NCI-H510A (cell line): ENCODE measurements at regions not wholly inside any gene's neighbourhood (a gene's known extent, or its start where the extent isn't known, plus 50 kb on each side); places are given as distances from the start of the nearest gene placed in this dataset.
"Not testable (repeated sequence)": the region's sequence is repeated elsewhere in the genome, so short reads cannot be mapped to it uniquely, and the experiment has no call there.

Experiments
- DNase-seq: peaks from one replicate; lab custom pipeline; 2025; lab: John Stamatoyannopoulos, UW

- DNase-seq = peak; percentile 86
Observed at GRCh38 chr12:116361414-116362223, 84.1 kb upstream of the MED13L start.

- DNase-seq = no peak
Observed at GRCh38 chr12:116365114-116365513, 87.6 kb upstream of the MED13L start.

- no peak for DNase-seq
Observed at GRCh38 chr12:116365606-116366455, 88.3 kb upstream of the MED13L start.

- DNase-seq = peak; percentile 62
Observed at GRCh38 chr12:116366456-116366776, 88.9 kb upstream of the MED13L start.

GRCh38 chr12:116366824-116367223 lies 89.3 kb upstream of the MED13L start:
- no peak for DNase-seq

GRCh38 chr12:116368196-116369194 lies 91.0 kb upstream of the MED13L start:
- peak; percentile 20 for DNase-seq

- no peak for DNase-seq
Observed at GRCh38 chr12:116370004-116370404, 92.5 kb upstream of the MED13L start.

GRCh38 chr12:116370886-116371580 lies 93.5 kb upstream of the MED13L start:
- DNase-seq = no peak

GRCh38 chr12:116372815-116373214 lies 95.3 kb upstream of the MED13L start:
- no peak for DNase-seq

- no peak for DNase-seq
Observed at GRCh38 chr12:116373572-116374206, 96.2 kb upstream of the MED13L start.

- no peak for DNase-seq
Observed at GRCh38 chr12:116374207-116374606, 96.7 kb upstream of the MED13L start.

- DNase-seq = no peak
Observed at GRCh38 chr12:116375278-116375842, 97.9 kb upstream of the MED13L start.

GRCh38 chr12:116376354-116377193 lies 99.1 kb upstream of the MED13L start:
- DNase-seq = peak; percentile 32

- DNase-seq = not testable (repeated sequence)
Observed at GRCh38 chr12:116377194-116377571, 99.7 kb upstream of the MED13L start.

GRCh38 chr12:116378002-116378401 lies 100.5 kb upstream of the MED13L start:
- DNase-seq = no peak

GRCh38 chr12:116380108-116380507 lies 102.6 kb upstream of the MED13L start:
- DNase-seq = no peak

GRCh38 chr12:116380740-116381139 lies 103.2 kb upstream of the MED13L start:
- DNase-seq = not testable (repeated sequence)

- no peak for DNase-seq
Observed at GRCh38 chr12:116381240-116381743, 103.8 kb upstream of the MED13L start.
